Keratinocyte (primary cell): ENCODE measurements at regions not wholly inside any gene's neighbourhood (a gene's known extent, or its start where the extent isn't known, plus 50 kb on each side); places are given as distances from the start of the nearest gene placed in this dataset.

Source experiments
- EZH2 ChIP-seq: IDR thresholded peaks from one replicate; pipeline ENCODE4 v1.6.1; 2012; ENCODE audit warnings: inconsistent platforms, mild to moderate bottlenecking, low read length, moderate library complexity
- TF ChIP-seq, protein P1 (sequence below), 3 experiments: IDR thresholded peaks in 1 of 3; conservative IDR thresholded peaks in 1 of 3; optimal IDR thresholded peaks in 1 of 3; 2 replicates in 2 of 3; 3 replicates in 1 of 3; pipeline versions ENCODE3 to v1.5.1; 2011; ENCODE audit warnings: low read length in 3 of 3, mild to moderate bottlenecking in 3 of 3, moderate library complexity in 2 of 3, control low read depth in 1 of 3, inconsistent platforms in 1 of 3; ENCODE audit not compliant: insufficient read depth in 2 of 3; ENCODE audit errors: extremely low read depth in 1 of 3

DNA sequence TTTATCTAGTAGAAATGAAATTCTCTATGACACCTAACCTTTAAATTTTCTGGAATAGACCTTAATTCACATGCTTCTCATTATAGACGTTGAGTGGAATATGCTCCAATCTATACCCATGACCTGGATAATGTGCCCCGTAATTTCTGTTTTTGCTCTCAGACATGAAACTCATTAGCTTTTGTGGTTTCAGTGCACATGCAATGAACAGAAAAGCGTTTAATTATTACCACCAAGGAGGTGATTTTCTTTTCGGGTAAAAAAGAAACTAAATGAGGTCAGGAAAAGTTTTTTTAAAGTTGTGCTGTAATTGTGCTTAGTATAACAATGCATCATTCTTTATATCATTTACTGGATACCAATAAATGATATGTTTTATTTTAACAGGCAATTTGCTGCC, 1703.9 kb upstream of the TENM3 start:
- TF ChIP-seq, protein P1, sequence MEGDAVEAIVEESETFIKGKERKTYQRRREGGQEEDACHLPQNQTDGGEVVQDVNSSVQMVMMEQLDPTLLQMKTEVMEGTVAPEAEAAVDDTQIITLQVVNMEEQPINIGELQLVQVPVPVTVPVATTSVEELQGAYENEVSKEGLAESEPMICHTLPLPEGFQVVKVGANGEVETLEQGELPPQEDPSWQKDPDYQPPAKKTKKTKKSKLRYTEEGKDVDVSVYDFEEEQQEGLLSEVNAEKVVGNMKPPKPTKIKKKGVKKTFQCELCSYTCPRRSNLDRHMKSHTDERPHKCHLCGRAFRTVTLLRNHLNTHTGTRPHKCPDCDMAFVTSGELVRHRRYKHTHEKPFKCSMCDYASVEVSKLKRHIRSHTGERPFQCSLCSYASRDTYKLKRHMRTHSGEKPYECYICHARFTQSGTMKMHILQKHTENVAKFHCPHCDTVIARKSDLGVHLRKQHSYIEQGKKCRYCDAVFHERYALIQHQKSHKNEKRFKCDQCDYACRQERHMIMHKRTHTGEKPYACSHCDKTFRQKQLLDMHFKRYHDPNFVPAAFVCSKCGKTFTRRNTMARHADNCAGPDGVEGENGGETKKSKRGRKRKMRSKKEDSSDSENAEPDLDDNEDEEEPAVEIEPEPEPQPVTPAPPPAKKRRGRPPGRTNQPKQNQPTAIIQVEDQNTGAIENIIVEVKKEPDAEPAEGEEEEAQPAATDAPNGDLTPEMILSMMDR (optimal IDR thresholded peaks at IDR 0.05 in 1 of 3, IDR thresholded peaks at IDR 0.05 in 1 of 3, conservative IDR thresholded peaks at IDR 0.05 in 1 of 3; ENCODE audit: extremely low read depth in 1 of 3, insufficient read depth in 2 of 3, low read length in 3 of 3) = no peak
- no peak for TF ChIP-seq EZH2
